Mucosa of stomach (tissue), 1 donor: ENCODE measurements at regions not wholly inside any gene's neighbourhood (a gene's known extent, or its start where the extent isn't known, plus 50 kb on each side); places are given as distances from the start of the nearest gene placed in this dataset.

ENCODE experiments used
- H3K27me3 ChIP-seq: one replicate; pipeline ENCODE4 v1.7.0; 2013; ENCODE audit warnings: mild to moderate bottlenecking, low read length; ENCODE audit not compliant: control insufficient read depth, insufficient read depth
- H3K36me3 ChIP-seq: one replicate; pipeline ENCODE4 v1.7.0; 2013; ENCODE audit warnings: low read length; ENCODE audit not compliant: control insufficient read depth, insufficient read depth
- H3K4me1 ChIP-seq: one replicate; pipeline ENCODE4 v1.7.0; 2013; ENCODE audit warnings: mild to moderate bottlenecking, low read length; ENCODE audit not compliant: control insufficient read depth, insufficient read depth
- H3K4me3 ChIP-seq: one replicate; pipeline ENCODE4 v1.7.0; 2013; ENCODE audit warnings: low read length
- H3K9ac ChIP-seq: one replicate; pipeline ENCODE4 v1.7.0; 2013; ENCODE audit warnings: mild to moderate bottlenecking, low read length, moderate library complexity
- H3K9me3 ChIP-seq: one replicate; pipeline ENCODE4 v1.7.0; 2013; ENCODE audit warnings: mild to moderate bottlenecking, low read length, moderate library complexity; ENCODE audit not compliant: control insufficient read depth
- donor health status: Pancreatic carcinoma.

DNA sequence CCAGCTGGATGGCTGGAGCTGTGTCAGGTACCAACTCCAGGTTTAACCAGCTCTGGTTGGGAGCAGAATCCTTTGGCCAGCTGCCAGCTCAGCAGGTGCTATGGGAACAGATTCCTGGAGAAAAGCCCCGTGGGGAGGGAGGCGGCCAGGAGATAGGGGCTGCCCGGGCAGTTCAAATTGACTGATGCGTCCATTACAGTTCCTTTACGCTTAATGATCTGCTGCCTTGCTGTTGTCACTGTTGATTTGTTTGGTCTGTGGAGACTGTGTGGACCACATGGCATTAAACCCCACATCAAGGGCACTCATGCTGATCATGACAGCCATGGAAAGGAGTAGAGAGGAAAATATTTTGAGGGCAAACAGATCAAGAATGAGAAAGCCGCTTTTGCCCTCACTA is 200.0 kb downstream of the TSN start:
- H3K36me3 ChIP-seq: no peaks in the 10 kb centered on the region
- no peaks in the 10 kb centered on the region for H3K4me1 ChIP-seq
- no peak overlapping the region for H3K4me3 ChIP-seq
- no peak overlapping the region for H3K9ac ChIP-seq
- no peaks in the 10 kb centered on the region for H3K27me3 ChIP-seq
- H3K9me3 ChIP-seq: no peaks in the 10 kb centered on the region

DNA sequence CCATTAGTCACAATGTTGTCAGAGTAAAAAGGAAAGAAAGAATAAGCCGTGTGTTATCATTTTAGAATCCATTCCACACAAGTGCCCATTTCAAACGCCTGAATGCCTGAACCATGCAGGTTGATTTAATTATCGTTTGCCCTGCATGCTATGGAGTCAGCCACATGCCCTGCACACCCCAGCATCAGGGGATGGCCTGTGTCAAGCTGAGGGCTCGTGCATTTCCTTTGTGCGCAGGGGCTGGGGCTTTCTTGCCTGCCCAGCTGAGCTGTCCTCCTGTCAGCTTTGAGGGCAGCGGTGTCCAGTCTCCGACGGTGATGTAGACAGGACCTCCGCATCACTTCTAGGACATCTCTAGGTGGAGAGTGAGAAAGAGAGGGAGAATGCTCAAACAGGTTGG is 200.4 kb downstream of the TSN start:
- H3K9me3 ChIP-seq: no peaks in the 10 kb centered on the region
- H3K9ac ChIP-seq: no peak overlapping the region
- no peaks in the 10 kb centered on the region for H3K36me3 ChIP-seq

GRCh38 chr2:121960251-121960650 is 204.8 kb downstream of the TSN start:
- H3K9ac ChIP-seq: no peak overlapping the region
- no peaks in the 10 kb centered on the region for H3K4me1 ChIP-seq
- H3K9me3 ChIP-seq: no peaks in the 10 kb centered on the region
- no peak overlapping the region for H3K4me3 ChIP-seq
- no peaks in the 10 kb centered on the region for H3K36me3 ChIP-seq
- H3K27me3 ChIP-seq: no peaks in the 10 kb centered on the region

More for the DNA sequence above, 200.4 kb downstream of the TSN start:
- no peaks in the 10 kb centered on the region for H3K4me1 ChIP-seq
- H3K4me3 ChIP-seq: no peak overlapping the region
- H3K27me3 ChIP-seq: no peaks in the 10 kb centered on the region

DNA sequence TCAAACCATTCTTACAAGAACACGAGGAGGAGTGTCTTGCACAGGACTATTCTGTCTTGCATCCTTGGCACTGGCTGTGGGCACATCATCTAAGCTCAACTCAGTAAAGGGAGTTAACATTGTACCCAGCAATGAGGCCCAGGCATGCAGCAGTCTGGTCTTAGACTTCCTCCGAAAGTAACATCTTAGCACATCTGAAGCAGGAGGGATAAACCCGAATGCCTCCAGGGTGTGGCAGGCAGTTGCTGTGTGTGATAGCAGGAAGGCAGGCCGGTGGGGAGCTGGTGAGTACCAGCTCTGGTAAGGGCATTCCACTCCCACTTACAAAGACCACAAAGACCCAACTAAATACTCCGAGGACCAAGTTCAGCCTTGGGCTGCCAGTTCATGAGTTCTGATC is 206.3 kb downstream of the TSN start:
- no peaks in the 10 kb centered on the region for H3K4me1 ChIP-seq
- no peak overlapping the region for H3K9ac ChIP-seq
- no peak overlapping the region for H3K4me3 ChIP-seq
- no peaks in the 10 kb centered on the region for H3K27me3 ChIP-seq
- no peaks in the 10 kb centered on the region for H3K36me3 ChIP-seq
- H3K9me3 ChIP-seq: no peaks in the 10 kb centered on the region

DNA sequence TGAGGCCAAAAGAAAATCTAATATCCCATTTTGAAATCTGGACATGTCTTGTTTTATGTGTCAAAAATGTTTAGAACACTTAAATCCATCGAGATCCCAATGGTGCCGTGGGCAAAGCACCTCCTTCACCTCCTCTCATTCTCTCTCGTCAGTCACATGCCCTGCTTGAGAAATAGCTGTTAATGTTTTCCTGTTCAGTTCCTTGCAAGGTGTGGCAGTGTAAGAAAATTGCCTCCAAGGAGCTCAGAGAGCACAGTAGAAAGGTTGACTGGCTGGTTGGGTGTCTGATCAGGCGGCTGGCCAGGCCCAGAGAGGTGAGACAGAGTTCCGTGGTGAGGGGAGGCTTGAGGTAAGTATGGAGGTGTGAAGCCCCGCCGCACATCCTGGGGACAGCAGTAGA is 210.2 kb downstream of the TSN start:
- H3K36me3 ChIP-seq: no peaks in the 10 kb centered on the region
- no peak overlapping the region for H3K9ac ChIP-seq
- H3K4me3 ChIP-seq: no peak overlapping the region
- no peaks in the 10 kb centered on the region for H3K4me1 ChIP-seq
- no peaks in the 10 kb centered on the region for H3K27me3 ChIP-seq
- no peaks in the 10 kb centered on the region for H3K9me3 ChIP-seq

- H3K4me3 ChIP-seq: no peak overlapping the region
These were observed 211.2 kb downstream of the TSN start for GRCh38 chr2:121966663-121967062.

DNA sequence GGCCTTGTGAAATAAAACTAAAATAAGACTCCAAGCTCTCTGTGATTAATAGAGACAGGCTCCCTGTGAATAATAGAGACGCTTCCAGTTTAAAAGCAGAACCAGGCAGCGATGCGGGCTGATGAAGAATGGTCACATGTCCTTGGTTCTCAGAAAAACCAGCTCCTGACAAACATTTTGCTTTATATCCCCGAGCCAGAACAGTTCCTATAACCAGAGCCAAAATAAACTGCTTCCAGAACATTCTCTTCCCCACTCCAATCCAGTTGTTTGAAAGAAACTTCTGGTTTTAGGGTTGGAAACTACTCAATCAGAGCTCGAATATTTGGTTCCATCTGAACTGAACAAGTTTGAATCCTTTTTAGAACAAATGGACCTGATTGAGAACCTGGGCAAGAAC is 213.7 kb downstream of the TSN start:
- no peaks in the 10 kb centered on the region for H3K9me3 ChIP-seq
- H3K27me3 ChIP-seq: no peaks in the 10 kb centered on the region
- H3K4me1 ChIP-seq: no peaks in the 10 kb centered on the region
- H3K9ac ChIP-seq: no peak overlapping the region
- H3K4me3 ChIP-seq: no peak overlapping the region
- H3K36me3 ChIP-seq: no peaks in the 10 kb centered on the region

More at GRCh38 chr2:121966663-121967062, 211.2 kb downstream of the TSN start:
- H3K36me3 ChIP-seq: no peaks in the 10 kb centered on the region
- no peak overlapping the region for H3K9ac ChIP-seq
- no peaks in the 10 kb centered on the region for H3K9me3 ChIP-seq
- H3K27me3 ChIP-seq: no peaks in the 10 kb centered on the region
- H3K4me1 ChIP-seq: no peaks in the 10 kb centered on the region

DNA sequence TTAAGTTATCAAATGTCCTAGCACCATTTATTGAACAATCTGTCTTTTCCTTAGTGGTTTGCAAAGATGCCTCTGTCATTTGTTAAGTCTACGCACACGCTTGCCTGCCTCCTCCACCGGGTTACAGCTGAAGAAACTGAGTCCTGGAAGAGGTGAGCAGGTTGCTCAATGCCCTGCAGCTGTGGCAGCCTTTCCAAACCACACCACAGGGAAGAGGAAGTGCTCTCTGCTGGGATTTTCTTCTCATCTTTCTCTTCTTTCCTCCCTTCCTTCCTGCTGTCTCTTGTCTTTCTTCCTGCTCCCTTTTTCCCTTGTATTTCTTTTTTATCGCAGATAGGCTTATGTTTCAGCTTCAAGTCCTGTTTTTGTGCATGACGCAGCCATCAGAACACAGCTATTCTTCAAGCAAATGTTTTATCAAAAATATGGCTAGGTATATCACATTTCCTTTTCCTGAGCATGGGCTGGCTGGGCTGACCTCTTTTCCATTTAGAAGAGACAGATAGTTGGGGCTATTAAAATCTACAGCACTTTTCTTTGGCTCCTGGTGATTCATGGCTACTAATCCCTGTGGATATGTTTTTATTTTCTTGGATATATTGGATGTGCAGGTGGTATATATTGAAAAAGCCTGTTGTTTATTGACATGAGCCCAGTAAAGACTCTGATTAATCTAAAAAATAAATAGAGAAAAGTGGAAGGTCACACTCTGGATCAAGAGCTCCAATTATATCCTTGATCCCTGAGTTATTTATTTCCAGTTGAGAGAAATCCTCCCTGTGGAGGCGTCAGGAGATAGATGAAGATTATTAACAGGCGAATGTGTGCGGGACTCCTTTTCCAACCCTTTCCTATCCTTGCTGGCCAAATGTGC is 214.6 kb downstream of the TSN start:
- H3K4me1 ChIP-seq: no peaks in the 10 kb centered on the region
- no peaks in the 10 kb centered on the region for H3K36me3 ChIP-seq
- no peak overlapping the region for H3K4me3 ChIP-seq
- H3K27me3 ChIP-seq: no peaks in the 10 kb centered on the region
- no peak overlapping the region for H3K9ac ChIP-seq
- H3K9me3 ChIP-seq: no peaks in the 10 kb centered on the region

- H3K36me3 ChIP-seq: no peaks in the 10 kb centered on the region
- H3K9ac ChIP-seq: no peak overlapping the region
- H3K27me3 ChIP-seq: no peaks in the 10 kb centered on the region
- H3K9me3 ChIP-seq: no peaks in the 10 kb centered on the region
- H3K4me3 ChIP-seq: no peak overlapping the region
- H3K4me1 ChIP-seq: peaks cover 3% of the 10 kb centered on the region
These were observed 216.8 kb downstream of the TSN start for GRCh38 chr2:121972203-121972602.

DNA sequence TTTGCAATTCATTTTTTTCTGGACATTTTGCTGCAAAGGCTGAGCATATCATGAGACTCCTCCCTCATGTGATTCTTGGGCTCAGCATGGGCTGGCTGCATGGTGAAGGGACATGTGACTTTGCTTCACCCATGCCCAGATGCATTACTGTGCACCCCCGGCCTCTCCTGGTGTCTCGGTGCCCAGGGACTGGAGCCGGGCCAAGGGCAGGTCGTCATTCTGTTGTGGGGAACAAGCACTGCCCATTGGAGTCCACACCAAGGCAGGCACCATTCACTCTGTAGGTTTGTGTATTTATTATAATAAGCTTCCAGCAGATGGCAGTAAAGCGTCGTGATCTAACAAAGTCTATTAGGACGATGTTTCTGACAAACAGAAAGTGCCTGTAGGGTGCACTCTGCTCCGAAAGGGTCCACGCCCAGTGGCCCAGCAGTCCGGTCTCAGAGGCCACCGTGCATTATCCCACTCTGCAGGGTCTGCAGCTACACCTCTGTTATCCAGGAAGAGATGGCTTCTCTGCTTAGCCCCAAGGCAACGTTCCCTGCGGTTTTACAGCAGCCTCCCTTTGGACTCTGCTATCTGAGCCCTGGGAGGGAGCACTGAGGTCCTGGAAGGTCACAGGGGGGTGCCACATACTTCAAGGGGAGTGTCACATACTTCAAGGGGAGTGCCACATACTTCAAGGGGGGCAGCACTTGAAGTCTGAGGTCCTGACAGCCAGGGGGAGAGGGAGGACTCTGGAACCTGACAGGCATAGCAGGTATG is 219.6 kb downstream of the TSN start:
- H3K4me3 ChIP-seq: peak overlapping the region; percentile 20
- H3K36me3 ChIP-seq: no peaks in the 10 kb centered on the region
- H3K9me3 ChIP-seq: no peaks in the 10 kb centered on the region
- peaks cover 3% of the 10 kb centered on the region for H3K4me1 ChIP-seq
- H3K27me3 ChIP-seq: no peaks in the 10 kb centered on the region
- H3K9ac ChIP-seq: no peak overlapping the region

- Histone ChIP-seq H3K9ac (no peak overlapping the region), H3K27me3 (no peaks in the 10 kb centered on the region), H3K4me3 (no peak overlapping the region), H3K36me3 (no peaks in the 10 kb centered on the region), H3K4me1 (peaks cover 3% of the 10 kb centered on the region), H3K9me3 (no peaks in the 10 kb centered on the region)
These were observed 221.5 kb downstream of the TSN start for GRCh38 chr2:121976926-121977325.

DNA sequence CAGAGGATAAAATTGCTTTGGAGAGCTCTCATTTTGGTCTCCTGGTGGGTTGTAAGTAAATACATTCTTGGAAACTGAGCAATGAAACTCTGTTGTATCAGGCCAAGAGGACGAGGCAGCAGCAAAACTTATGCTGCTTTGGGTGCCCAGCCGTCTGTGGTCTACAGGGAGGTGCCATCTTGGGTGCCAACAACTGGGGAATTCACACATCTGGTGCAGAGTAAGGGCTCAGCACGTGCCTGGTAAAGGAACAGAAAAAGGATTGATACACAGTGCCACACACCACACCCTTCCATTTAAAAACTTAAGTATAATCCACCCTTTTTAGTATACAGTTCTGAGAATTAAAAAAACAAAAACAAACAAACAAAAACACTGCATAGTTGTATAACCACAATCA is 221.9 kb downstream of the TSN start:
- Histone ChIP-seq H3K9ac (no peak overlapping the region), H3K36me3 (no peaks in the 10 kb centered on the region), H3K4me3 (no peak overlapping the region), H3K9me3 (no peaks in the 10 kb centered on the region), H3K27me3 (no peaks in the 10 kb centered on the region), H3K4me1 (peaks cover 3% of the 10 kb centered on the region)
